DMS 273 treated with DMSO at 0.1 percent for 48 hours (cell line): ENCODE measurements at regions not wholly inside any gene's neighbourhood (a gene's known extent, or its start where the extent isn't known, plus 50 kb on each side); places are given as distances from the start of the nearest gene placed in this dataset.

ENCODE experiments used
- DNase-seq: peaks from one replicate; lab custom pipeline; 2025; lab: John Stamatoyannopoulos, UW

DNA sequence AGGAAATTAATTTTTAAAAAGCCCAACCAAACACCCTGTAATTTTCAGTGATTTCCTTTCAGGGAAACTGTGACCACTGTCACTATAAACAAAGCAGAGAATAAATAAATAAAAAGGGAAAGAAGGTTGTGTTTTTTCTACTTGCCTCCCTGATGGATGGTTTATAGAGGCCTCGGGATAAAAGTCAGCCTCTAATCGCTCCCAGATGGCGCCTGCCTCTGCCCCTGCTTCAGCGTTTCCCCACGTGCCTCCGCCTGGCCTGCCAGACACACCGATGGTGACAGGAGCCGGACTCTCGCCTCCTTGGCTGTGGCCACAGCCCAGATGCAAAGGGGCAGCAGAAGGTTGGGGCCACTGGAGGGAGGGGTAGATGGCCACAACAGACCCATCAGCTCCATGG lies 327.7 kb downstream of the CDC5L start:
- no peak for DNase-seq

- DNase-seq = no peak
Observed at GRCh38 chr6:44715925-44716324, 328.4 kb downstream of the CDC5L start.

DNA sequence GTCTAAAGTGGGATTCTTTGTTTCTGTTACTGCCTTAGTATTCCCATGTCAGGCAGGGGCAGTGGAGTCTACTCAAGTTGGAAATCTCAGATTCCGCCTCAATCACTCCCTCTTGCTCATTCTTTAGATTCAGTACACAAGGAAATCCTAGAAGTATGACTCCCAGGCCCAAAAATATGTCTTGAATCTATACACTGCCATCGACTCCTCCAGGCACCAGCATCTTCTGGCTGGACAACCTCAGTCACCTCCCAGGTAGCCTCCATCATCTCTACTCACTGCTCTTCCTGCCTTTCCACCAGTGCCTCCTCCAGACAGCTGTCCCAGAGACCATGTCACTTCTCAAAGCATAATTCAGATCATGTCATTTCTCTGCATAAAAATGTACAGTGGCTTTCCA lies 329.9 kb downstream of the CDC5L start:
- DNase-seq = no peak

- no peak for DNase-seq
Observed at GRCh38 chr6:44721954-44722578, 334.6 kb downstream of the CDC5L start.

DNA sequence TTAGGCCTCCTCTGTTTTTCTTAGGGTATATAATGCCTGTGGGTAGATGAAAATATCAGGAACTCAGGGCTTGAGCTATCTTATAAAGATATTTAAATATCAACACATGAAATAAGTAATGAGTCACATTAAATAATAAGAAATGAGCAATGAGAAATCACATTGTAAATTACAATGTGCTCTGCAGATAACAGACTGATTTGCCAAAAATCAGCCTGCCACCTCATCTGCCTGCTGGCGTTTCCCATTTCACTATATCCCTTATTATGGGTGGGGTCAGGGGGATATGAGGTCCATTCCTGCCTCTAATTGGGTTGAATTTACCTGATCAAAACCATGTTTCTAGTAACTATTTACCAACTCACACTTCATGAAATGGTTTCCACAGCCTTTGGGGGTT lies 335.2 kb downstream of the CDC5L start:
- DNase-seq = no peak

DNA sequence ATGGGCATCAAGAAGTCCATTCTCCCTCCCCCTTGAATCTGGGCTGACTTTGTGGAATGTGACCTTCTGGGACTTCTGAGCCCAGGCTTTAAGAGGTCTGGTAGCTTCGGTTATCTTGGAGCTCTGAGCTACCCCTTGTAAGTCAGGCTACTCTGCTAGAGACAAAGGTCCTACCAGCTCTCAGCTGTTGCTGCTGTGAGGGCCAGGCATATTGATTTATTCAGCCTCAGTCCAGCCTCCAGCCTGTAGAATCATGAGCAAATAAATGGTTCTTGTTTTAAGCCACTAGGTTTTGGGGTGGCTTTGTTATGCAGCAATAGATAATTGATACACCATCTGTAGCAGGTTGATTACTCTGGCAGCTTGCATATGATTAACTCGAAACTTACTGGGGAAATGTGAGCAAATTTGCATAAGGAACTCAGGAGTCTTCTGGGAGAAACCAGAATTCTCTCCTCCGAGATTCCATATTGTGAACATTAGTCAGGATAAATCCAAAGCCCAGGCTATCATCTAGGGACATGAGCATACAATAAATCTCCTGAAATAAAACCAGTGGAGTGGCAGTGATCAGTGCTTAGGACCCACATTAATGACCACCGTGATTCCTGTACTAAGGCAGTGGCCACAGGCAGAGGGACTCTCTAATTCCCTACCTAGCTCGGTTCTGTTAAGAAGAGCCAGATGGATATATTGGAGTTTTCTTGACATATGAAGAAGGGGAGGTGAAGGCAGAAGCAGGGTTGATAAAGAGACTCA lies 336.1 kb downstream of the CDC5L start:
- no peak for DNase-seq

- no peak for DNase-seq
Observed at GRCh38 chr6:44725070-44725469, 337.6 kb downstream of the CDC5L start.

DNA sequence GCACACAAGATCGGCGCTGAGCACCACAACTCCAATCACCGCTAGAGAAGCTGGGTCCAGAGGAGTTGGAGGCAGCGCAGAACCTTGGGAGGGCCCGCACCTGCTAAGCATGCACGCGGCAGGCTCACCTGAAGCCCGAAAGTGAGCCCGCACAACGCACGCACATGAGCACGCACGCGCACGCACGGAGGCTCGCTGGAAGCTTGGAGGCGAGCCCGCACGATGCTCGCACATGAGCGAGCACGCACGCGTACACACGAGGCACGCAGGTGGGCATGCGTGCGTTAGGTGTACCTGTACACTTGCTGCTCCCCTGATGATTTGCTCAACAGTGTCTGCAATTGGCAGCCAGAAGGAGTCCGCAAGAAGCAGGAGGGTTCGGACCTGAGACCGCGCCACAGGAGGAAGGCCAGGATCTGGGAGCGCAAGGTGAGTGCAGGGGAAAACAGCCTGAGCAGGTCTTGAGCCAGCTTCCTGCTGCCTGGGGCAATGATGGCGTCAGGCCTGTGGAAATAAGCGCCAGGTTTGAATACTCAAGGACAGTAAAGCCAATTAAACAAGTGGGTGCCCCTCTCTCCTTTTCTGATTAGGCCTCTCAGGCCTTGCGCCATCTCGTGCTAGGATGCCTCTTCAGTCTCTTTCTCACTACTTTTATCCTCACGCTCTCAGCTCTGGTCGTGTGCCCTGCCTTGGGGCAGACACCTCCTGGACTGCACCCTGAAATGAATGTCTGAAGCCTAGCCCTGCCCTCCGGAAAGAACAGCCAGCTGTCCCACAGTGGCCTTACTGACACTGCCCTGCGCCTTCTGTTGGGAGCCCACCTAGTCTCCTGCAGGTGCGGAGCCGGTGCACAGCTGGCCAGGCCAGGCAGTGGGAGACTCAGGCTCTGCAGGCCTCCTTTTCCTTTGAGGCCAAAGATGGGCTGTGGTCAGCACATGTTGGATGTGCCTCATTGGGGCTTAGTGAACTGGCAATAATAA lies 340.4 kb downstream of the CDC5L start:
- DNase-seq = no peak

GRCh38 chr6:44730771-44731391 lies 343.4 kb downstream of the CDC5L start:
- DNase-seq = no peak

DNA sequence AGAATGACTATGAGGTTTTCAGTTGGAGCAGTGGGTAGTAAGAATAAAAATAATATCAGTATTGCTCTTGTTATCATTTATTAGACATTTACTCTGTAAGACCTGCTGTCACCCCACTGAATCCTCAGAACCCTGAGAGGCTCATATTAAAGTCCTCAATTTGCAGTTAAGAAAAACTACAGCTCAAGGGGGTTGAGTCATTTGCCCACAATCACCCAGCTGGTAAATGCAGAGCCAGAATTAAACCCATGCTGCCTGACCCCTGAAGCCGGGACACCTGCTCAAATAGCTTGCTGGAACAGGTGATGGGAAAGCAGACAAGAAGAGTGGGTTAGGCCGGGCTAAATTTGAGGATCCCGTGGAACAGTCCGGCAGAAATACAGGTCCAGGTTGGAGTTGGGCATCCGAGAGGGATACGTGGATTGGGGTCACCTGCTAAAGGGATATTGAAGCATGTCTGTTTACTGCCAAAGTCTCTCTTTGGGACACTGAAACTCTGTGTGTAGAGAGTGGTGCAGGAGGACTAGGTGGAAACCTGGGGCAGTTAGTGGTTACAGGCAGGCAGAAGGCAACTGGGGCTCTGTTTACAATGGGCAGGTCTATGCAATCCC lies 344.1 kb downstream of the CDC5L start:
- no peak for DNase-seq

- no peak for DNase-seq
Observed at GRCh38 chr6:44732243-44732642, 344.7 kb downstream of the CDC5L start.

DNA sequence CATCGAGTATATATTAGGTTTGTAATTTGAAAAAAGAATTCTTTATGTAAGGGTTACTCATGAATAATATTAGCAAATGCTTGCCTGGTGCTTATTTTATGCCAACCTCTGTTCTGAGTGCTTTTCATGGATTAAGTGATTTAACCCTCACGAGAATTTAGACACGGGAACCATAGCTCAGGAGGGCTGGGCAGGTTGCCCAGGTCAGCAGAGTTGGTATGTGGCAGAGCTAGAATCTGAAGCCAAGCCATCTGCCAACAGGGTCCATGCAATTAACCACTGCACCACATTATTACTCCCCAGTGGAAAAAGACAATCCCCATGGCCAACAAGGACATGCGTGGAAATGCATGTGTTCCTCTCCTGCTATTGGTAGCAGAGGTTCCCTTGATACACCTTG lies 345.6 kb downstream of the CDC5L start:
- no peak for DNase-seq

DNA sequence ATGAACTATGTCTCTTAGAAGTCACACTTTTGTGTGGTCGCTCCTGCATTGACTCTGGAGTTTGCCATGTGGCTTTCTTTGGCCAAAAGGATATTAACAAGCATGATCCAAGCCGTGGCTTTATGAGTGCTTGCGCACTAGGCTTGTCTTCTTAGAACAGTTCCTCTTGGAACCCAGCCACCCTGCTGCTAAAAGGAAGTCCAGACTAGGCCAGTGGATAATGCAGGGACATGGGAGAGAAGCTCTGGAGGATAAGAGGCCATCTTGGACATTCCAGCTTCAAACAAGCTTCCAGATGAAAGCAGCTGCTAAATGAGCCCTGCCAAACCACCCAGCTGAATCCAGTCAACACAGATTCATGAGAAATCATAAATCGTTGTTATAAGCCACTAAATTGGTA lies 346.4 kb downstream of the CDC5L start:
- no peak for DNase-seq

DNA sequence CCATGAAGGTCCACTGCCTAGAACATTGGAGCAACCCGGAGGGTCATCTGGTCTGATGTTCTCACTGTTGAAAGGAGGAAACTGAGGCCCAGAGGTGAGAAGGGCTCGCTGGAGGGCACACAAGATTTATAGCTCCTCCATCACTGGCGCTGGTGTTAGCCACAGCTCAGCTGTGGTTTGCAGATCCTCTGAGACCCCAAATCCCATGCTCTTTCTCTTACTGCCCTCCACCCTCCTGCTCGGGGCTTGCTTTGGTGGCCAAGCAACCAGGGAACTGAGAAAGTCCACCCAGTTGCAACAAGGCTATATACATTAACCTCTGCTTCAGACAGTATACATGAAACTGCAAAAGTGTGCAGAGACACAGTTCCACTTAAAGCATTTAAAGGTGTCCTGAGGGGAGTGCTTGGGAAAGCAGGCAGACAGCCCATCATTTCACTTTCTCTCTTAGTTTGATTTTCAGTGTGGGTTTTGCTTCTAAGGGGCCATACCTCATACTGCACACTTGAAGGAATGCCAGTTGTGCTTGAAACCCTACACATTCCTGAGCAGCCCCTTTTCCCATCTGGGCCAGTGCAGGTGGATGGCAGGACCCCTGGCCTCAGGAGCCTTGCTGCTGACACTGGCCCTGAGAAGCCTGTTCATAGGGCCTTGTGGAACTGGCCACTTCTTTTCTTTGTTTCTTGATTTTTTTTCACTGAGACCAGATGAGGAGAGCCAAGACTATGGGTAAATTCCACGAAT lies 347.6 kb downstream of the CDC5L start:
- DNase-seq = no peak

DNA sequence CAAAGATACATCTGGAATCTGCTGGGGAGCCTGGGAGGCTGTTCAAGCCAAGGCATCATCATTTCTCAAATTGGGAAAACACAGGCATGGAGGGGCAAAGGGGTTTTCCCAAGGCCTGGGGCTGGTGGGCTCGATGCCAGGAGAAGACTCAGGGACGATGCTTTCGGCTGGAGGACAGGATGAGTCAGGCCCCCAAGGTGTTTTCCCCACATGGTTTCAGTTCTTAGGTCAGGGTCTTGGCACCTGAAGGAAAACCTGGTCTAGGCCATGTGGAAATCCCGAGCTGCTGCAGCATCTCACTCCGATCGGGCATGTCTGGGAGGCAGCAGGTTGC lies 348.1 kb downstream of the CDC5L start:
- no peak for DNase-seq

DNA sequence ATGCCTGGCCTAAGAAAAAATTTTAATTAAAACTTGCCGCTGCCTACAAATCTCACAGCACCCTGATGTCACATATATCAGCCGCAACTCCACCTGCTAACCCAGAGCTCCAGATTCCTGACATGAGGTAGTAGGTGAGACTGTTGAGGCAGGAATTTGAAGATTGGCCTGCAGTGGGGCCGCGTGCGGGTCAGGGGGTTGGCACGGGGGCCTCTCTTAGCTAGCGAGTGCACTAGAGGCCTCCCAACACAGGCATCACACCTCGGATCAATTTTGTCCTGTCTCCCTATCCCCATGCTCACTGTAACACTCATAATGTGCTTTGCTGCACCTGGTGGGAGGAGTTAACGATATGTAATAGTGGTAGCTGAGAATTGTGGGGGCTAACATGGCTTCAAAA lies 349.8 kb downstream of the CDC5L start:
- DNase-seq = no peak

DNA sequence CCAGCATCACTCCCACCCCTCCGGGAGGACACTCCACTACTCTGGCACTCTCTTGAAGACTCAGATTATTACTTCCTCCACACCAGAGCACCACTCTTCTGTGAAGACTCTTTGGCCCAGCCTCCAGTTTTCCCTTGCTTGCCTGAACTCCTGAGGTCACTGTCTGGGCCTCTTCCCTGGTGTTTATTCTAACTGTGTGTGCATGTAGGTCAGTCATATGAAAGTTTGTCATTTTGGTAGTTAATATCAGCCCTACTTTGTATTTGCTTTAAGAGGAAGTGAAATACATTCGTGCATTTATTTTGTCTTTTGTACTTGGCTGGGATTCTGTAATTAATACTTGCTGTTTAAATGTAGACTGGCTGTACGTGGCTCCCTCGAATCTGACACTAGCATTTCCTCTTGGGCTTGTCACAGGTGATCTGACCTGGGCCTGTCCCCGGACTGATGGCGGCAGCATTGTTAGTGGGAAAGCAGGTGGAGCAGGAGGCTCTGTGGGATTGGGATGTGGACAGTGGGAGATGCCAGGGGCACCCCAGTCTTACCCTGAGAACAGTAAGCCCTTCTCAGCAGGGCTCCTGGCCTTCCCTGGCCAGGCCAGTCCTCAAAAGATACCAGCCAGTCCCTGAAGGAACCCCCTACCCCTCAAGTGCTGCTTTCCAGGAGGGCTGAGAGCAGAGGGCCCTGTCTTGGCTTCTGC lies 350.5 kb downstream of the CDC5L start:
- DNase-seq = no peak

- DNase-seq = no peak
Observed at GRCh38 chr6:44738601-44739146, 351.2 kb downstream of the CDC5L start.

GRCh38 chr6:44739181-44739580 lies 351.7 kb downstream of the CDC5L start:
- no peak for DNase-seq

GRCh38 chr6:44740566-44741120 lies 353.1 kb downstream of the CDC5L start:
- DNase-seq = no peak
